DMS53 (cell line): ENCODE measurements at regions not wholly inside any gene's neighbourhood (a gene's known extent, or its start where the extent isn't known, plus 50 kb on each side); places are given as distances from the start of the nearest gene placed in this dataset.
A peak's percentile ranks its signal among the peaks of the same experiment; 100 is the strongest.
"Not testable (repeated sequence)": the region's sequence is repeated elsewhere in the genome, so short reads cannot be mapped to it uniquely, and the experiment has no call there.

Experiments used
- DNase-seq: peaks from one replicate; lab custom pipeline; 2025; lab: John Stamatoyannopoulos, UW

DNA sequence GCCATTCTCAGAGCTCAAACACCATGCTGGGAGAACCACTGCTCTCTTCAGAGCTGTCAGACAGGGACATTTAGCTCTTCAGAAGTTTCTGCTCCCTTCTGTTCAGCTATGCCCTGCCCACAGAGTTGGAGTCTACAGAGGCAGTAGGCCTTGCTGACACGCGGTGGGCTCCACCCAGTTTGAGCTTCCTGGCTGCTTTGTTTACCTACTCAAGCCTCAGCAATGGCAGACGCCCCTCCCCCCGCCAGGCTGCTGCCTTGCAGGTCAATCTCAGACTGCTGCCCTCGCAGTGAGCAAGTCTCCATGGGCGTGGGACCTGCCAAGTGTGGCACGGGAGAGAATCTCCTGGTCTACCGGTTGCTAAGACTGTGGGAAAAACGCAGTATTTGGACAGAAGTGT, 93.8 kb upstream of the ZC3H12A start:
- DNase-seq: not testable (repeated sequence)

DNA sequence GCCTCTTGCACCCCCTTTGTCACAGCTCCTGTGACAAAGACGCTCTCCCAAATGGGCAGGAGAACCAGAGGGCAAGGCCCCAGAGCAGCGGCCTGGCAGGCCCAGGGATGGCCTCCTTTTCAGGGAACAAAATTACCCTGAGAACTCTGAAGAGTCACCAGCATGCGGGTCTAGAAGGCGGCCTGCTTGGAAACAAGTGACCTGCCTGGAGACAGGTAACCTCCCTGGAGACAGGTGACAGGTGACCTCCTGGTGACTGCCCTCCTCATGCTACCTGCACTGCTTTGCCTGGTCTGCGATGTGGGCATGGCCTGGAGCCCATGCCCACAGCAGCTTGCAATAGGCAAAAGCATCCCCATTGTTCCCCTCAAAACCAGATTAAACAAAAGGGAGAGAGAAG, 86.5 kb upstream of the ZC3H12A start:
- no peak for DNase-seq

DNA sequence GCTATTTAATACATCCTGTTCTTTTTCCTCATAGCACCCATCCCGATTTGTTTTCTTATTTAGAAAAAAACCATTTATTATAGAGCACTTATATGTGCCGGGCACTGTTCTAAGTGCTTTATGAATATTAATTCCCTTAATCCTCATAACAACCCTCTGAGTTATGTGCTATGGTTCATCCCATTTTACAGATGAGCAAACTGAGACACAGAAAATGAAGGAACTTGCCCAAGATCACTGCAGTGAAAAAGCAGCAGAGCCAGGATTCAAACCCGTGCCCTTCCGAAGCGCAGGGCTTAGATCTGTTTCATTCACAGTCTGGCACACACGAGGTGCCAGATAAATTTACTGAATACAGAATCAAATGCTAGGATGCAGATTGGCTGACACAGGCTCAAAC, 85.1 kb upstream of the ZC3H12A start:
- DNase-seq: no peak

DNA sequence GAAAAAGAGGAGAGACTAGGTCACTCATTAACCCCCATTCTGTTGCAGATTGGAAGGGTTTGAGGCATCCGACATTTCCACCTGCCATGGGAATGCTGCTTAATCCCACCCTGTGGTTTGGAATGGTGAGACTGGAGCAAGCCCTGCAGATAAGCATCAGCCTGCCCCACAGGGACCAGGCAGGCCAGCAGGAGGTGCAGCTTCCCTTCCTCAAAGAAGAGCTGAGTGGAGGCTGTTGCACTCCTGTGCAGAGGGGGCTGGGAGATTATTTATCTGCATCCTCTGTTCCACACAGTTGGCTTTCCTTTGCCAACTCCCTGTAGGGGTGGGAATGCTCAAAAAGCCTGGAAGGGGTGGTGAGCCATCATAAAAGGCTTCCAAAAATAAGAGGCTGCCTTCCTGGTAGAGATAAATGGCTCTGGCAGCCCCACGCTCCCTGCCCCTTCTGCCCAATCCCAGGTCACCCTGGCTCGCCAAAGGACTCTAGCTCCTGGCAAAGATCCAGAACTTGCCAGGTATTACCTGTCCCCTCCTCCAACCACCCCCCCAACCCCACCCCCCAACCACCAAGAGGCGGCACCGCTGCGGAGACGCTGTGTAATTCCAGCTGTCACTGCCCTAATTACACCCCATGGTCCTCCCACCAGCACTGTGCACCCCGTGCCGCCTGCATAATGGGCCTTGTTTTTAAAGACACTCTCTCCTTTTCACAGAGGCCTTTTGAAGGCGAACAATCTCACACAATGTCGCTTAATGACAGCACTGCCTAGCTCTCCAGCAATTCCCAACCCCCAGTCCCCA, 83.0 kb upstream of the ZC3H12A start:
- DNase-seq: no peak

GRCh38 chr1:37392051-37392450, 82.3 kb upstream of the ZC3H12A start:
- DNase-seq: no peak

DNA sequence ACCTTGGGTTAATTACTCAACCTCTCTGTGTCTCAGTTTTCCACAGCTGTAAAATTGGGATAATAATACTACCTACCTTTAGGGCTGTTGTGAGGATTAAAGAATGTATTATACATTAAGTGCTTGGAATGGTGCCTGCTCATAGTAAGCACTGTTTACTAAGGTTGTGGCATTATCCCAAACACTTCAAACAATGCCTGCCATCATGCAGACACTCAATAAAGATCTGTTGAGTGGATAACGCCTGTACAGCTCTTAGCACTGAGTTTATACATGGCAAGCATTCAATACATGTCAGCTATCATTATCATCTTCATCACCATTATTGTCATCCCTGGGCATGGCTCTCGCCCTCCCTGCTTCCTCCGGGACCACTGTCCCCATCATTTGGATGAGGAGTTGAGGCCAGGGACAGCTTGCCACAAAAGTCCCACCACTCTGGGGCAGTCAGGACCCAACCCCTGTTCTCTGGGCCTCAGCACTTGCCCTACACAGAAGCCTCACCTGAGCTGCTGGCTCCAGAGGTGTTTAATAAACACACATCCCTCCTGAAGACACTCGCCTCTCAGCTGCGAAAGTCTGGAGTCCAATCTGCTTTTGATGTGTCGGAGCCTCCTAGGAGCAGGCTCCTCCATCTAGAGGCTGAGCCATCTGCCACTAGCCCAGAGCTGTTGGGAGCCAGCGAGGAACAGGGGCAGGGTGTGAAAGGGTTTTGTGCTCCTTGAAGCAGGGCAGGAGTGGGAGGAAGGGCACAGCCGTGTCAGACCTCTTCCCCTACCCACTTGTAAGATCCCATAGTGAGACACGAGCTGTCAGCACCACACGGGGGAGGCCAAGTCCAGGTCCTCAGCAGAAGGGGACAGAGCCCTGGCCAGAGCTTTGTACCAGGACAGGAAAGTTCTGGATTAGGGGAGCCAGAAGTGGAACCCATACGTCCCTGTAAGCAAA, 80.9 kb upstream of the ZC3H12A start:
- DNase-seq: no peak

DNA sequence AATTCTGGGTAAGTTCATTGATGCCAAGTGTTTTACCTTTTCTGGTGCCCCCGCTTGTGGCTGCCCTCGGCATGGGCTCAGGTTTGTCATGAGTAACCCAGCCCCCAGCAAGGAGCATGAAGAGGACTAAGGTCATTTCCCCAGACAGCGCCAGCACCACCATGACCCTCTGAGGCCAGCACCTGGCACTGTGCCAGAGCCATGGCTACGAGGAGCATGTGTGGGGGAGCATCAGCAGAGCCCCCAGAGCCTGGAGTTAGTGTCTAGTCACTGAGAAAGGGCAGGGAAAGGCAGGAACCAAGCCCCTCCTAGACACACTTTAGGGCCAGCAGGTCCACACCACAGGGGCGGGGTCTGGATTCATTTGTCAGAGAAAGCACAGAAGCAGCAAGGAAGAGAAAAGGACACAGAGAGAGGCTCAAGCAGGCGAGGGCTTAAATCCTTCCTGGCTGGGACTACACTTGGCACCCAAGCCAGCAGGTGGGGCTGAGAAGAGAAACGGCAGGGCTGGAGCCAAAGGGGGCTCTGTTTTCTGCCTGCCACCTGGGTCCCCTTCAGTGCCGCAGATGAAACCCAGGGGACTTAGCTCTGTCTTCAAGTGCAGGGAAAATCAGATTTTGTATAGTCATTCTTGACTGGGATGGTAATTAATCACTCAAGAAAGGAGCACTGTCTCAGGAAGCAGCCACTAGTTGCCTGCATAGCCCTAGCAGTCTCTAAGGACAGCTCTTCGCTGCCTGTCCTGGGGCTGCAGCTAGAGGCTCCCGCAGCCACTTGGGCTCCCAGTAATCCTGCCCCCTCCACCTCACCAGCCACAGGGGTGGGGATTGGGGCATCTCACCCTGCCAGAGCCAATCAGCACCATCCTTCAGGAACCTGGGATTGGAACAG, 79.6 kb upstream of the ZC3H12A start:
- no peak for DNase-seq

DNA sequence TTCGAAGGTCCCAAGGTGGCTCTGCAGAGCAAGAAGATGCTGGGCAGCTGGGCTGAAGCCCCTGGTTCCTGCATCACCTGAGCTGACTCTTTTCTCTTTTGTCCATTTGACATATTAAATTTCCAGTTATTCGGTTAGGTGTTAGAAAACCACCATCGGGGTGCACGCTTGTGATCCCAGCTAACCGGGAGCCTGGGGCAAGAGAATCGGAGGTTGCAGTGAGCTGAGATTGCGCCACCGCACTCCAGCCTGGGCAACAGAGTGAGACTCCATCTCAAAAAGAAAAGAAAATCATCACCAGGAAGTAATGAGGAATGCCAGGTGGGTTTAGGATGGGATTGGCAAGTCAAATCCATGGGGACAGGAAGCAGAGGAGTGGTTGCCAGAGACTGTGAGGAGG, 76.3 kb upstream of the ZC3H12A start:
- no peak for DNase-seq

DNA sequence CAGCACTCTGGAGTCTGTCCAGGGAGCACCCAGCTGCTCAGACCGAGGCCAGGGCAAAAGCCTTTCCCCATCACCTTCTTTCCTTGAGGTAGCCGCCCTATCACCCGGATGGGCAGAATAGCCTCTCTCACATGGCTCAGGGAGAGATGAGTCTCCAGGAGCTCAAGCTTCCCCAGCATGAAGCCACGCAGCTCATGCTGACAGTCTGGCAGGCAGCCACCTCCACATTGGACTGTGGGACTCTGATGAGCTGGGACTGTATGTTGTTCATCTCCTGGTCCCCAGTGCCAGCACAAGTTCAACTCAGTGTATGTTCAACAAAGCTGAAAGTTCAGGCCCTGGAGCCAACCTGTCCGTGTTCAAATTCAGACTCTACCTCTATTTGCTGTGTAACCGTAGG, 75.2 kb upstream of the ZC3H12A start:
- DNase-seq: no peak

- DNase-seq: no peak
These were observed 74.4 kb upstream of the ZC3H12A start for GRCh38 chr1:37399830-37400464.

DNA sequence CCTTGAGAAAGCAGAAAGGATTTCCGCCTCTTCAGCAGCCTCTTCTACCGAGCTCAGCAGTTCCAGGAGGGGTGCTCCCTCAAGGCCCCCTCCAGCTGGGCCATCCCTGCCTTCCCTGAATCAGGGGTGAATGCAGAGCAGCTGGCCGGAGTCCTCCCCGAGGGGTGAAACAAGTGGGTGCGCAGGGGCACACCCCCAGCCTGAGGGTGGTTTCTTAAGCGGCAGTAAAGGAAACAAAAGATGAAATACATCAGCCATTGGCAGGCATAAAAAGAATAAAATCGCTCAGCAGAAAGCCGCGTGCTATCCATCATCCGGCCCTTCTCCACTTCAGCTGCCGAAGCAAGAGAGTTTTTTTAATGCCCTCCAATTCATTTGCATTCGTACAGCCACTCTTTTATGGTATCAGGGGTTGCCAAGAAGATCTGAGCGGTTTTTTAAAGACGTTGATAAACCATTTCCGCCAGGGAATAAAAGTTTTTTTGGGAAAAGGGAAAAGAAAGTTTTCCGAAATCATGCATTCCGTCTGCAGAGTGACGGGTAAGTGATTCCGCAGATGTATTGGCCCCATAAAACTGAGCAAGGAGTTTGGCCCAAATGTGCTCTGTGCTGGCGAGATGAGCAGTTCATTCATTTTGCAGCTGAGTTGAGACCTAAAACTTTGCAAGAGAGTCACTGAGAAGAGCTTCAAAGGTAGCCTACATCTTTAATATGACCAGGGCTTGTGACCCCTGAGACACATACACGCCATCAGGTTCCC, 73.7 kb upstream of the ZC3H12A start:
- no peak for DNase-seq

DNA sequence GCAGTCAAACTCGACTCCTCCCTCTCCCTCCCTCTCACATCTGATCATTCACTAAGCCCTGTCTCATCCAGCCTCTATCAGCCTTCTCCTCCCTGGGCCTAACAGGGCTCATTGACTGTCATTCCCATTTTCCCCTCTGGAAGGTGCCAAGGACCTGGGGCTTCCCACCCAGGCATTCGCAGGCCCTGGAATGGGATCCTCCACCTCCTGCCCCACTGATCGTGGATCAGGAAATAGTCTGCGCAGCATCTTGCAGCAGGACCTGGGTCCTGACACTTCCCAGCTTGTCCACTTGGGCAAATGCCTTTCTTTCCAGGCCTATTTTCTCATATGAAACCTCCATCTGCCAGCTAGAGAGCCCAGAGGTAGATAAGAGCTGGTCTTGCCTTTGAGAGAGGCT, 71.2 kb upstream of the ZC3H12A start:
- DNase-seq: peak; percentile 15

GRCh38 chr1:37404711-37405110, 69.7 kb upstream of the ZC3H12A start:
- no peak for DNase-seq

GRCh38 chr1:37410105-37410504, 64.3 kb upstream of the ZC3H12A start:
- DNase-seq: no peak

DNA sequence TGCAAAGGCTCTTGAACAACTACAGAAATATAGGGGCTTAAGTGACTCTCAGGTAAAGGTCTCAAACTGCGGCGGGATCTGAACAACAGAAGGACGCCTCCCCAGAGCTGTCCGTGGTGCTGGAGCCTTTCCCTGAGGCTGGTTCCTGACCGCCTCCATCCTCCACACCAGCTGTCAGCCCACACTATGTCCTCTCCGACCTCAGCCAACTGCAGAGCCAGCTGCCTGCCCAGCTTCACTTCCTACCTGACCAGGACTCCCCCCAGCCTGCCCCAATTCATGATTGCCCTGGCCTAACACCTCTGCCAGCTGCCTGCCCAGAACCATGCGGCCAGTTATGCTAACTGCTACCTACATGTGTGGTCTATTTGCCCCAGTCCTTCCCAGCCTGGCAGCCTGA, 63.6 kb upstream of the ZC3H12A start:
- DNase-seq: peak; percentile 12

DNA sequence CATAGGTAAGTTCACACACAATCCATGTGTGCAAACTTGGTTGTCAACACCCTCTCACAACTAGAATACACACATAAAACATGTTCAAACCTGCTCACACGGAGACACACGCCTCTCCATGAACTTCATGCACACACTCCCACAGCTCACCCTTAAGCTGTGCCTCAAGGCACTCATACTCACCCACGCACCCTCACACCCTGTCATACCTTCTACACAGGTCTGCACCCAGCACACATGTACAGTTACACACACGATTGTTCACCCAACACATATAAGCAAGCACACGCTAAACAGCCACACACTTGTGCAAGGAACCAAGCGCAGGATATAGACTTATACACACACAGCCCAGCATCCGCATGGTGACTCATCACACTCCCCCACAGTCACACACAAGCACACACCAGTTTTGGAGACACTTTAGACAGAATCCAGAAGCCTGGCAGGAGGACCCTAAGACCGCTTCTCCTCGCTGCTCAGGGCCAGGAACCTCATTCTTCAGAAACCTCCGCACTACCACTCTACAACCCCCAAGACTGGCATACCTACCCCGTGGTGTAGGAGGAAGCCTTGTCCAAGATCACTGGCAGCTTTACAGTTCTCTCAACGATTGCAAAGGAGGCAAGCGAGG, 58.7 kb upstream of the ZC3H12A start:
- DNase-seq: no peak

GRCh38 chr1:37420456-37420855, 53.9 kb upstream of the ZC3H12A start:
- no peak for DNase-seq

DNA sequence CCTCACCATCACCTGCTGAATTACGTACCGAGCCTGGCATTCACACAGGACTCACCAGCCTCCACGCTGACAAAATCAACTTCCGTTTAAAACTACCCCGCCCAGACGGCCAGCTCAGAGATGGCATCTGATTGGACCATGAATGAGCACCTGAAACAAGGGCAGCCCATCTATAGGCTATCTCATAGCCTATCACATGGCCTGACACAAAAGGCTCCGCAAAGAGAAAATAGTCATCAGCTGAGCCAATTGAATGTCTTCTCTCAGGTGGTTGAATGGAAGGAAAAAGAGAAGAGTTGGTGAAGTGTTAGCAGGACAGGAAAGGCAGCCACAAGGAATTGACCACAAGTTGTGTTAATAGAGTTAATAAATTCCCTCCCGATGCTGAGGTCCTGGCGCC, 50.6 kb upstream of the ZC3H12A start:
- DNase-seq: peak; percentile 26

- no peak for DNase-seq
These were observed 49.9 kb upstream of the ZC3H12A start for GRCh38 chr1:37424523-37424922.
